ENCODE measurements at regions not wholly inside any gene's neighbourhood (a gene's known extent, or its start where the extent isn't known, plus 50 kb on each side); places are given as distances from the start of the nearest gene placed in this dataset.

DNA sequence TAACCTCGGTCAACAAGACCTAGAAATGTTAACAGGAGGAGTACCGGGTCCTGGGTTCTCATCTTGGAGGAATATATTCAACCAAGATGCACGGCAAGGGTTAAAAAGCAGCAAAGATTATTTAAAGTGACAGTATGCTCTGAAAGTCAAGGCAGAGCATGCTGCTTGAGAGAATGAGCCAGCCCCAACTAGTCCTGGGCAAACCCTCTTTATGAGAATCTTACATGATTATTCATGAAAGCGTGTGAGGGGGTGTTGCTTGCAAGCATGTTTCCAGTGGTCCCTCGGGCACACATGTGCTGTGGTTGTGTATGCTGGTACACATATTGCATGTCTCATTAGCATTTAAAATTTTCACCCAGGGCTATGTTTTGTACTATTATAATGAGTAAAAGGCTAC lies 1445.6 kb downstream of the SI start:
- H3K4me2 ChIP-seq (ENCODE audit: insufficient read depth, insufficient read length, low read length) = no peak overlapping the region
- H3K4me1 Mint-ChIP-seq = no peaks in the 10 kb centered on the region
- H4K20me1 ChIP-seq (ENCODE audit: control insufficient read depth, insufficient read depth, insufficient read length) = no peaks in the 10 kb centered on the region
- H2BK5ac ChIP-seq (ENCODE audit: insufficient read length, low read length) = no peak overlapping the region
- H3K36me3 Mint-ChIP-seq (ENCODE audit: insufficient read depth in 1 of 3, low read depth in 3 of 3) = no peaks in the 10 kb centered on the region
- no peak overlapping the region for H2AK5ac ChIP-seq (ENCODE audit: insufficient read length, low read length)
- H3K4ac ChIP-seq (ENCODE audit: low read depth, low read length) = no peak overlapping the region
- H2BK12ac ChIP-seq (ENCODE audit: insufficient read length, low read depth, low read length) = no peak overlapping the region
- no peaks in the 10 kb centered on the region for H3K4me1 ChIP-seq (ENCODE audit: insufficient read depth, low read length)
- no peak for DNase-seq
- no peak overlapping the region for H3T11ph ChIP-seq (ENCODE audit: low read length)
- no peaks in the 10 kb centered on the region for H3K23me2 ChIP-seq (ENCODE audit: insufficient read length, low read depth, low read length, poor library complexity, severe bottlenecking)
- H4K5ac ChIP-seq (ENCODE audit: insufficient read length, low read depth, low read length) = no peak overlapping the region
- H3K18ac ChIP-seq (ENCODE audit: insufficient read length, low read depth, low read length) = no peak overlapping the region
- H4K8ac ChIP-seq (replicated peaks; ENCODE audit: insufficient read length, low read depth, low read length) = no peak overlapping the region
- H3K27ac Mint-ChIP-seq = no peak overlapping the region
- H3K27me3 ChIP-seq (ENCODE audit: insufficient read depth, low read length) = no peaks in the 10 kb centered on the region
- H2BK120ac ChIP-seq (ENCODE audit: low read depth, low read length, poor library complexity, severe bottlenecking) = no peak overlapping the region
- no peaks in the 10 kb centered on the region for H3K9me3 ChIP-seq (ENCODE audit: control insufficient read depth, low read depth, low read length)
- no peak overlapping the region for H3K23ac ChIP-seq (ENCODE audit: insufficient read length, low read depth, low read length)
- no peak overlapping the region for H3K27ac ChIP-seq (ENCODE audit: insufficient read length, low read depth, low read length)
- no peak overlapping the region for H3K14ac ChIP-seq (ENCODE audit: insufficient read depth, low read length)
- H3K79me1 ChIP-seq (ENCODE audit: insufficient read depth, low read depth, low read length, poor library complexity, severe bottlenecking) = no peaks in the 10 kb centered on the region
- H2BK20ac ChIP-seq (ENCODE audit: low read depth, low read length, poor library complexity, severe bottlenecking) = no peak overlapping the region
- no peak overlapping the region for H4K91ac ChIP-seq (ENCODE audit: insufficient read length, low read depth, low read length)
- H3K27me3 Mint-ChIP-seq (ENCODE audit: low read depth) = no peaks in the 10 kb centered on the region
- no peaks in the 10 kb centered on the region for H3K79me2 ChIP-seq (ENCODE audit: insufficient read depth, low read length)
- H3K4me3 Mint-ChIP-seq = no peak overlapping the region
- no peak overlapping the region for H3K56ac ChIP-seq (ENCODE audit: insufficient read length, low read depth, low read length)
- H3K9ac ChIP-seq (ENCODE audit: extremely low read depth, insufficient read length, low read length) = no peak overlapping the region
- H2AFZ ChIP-seq (ENCODE audit: low read length) = no peak overlapping the region
- no peaks in the 10 kb centered on the region for H3K9me3 Mint-ChIP-seq
- no peak overlapping the region for H2BK15ac ChIP-seq (ENCODE audit: low read depth, low read length)
- WGBS (ENCODE audit: extremely low coverage, insufficient read length, low lambda C conversion rate) = no CpG with 5 or more reads among the region's 5 CpGs
- TF ChIP-seq, protein P1, sequence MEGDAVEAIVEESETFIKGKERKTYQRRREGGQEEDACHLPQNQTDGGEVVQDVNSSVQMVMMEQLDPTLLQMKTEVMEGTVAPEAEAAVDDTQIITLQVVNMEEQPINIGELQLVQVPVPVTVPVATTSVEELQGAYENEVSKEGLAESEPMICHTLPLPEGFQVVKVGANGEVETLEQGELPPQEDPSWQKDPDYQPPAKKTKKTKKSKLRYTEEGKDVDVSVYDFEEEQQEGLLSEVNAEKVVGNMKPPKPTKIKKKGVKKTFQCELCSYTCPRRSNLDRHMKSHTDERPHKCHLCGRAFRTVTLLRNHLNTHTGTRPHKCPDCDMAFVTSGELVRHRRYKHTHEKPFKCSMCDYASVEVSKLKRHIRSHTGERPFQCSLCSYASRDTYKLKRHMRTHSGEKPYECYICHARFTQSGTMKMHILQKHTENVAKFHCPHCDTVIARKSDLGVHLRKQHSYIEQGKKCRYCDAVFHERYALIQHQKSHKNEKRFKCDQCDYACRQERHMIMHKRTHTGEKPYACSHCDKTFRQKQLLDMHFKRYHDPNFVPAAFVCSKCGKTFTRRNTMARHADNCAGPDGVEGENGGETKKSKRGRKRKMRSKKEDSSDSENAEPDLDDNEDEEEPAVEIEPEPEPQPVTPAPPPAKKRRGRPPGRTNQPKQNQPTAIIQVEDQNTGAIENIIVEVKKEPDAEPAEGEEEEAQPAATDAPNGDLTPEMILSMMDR (conservative IDR thresholded peaks at IDR 0.05) = no peak
